Esophagus squamous epithelium (tissue), 4 donors: ENCODE measurements at regions not wholly inside any gene's neighbourhood (a gene's known extent, or its start where the extent isn't known, plus 50 kb on each side); places are given as distances from the start of the nearest gene placed in this dataset.

Source experiments
- POLR2A ChIP-seq, 4 donors: fragments of 450-650 bp; IDR thresholded peaks; one replicate each; pipeline ENCODE4 v1.6.1; 2017; ENCODE audit warnings: antibody characterized with exemption in 4 of 4, mild to moderate bottlenecking in 4 of 4, moderate library complexity in 3 of 4
- TF ChIP-seq, protein P1 (sequence below), 6 experiments: fragments of 450-650 bp in 4 of 6; fragments of 200-600 bp in 2 of 6; sonication (generic) in 2 of 6; IDR thresholded peaks; one replicate each; pipeline ENCODE4 v1.5.1; 2016 to 2019; ENCODE audit warnings: antibody characterized with exemption in 6 of 6, mild to moderate bottlenecking in 4 of 6, moderate library complexity in 4 of 6

GRCh38 chr4:83704786-83705185 is 168.9 kb downstream of the GPAT3 start:
- TF ChIP-seq, protein P1, sequence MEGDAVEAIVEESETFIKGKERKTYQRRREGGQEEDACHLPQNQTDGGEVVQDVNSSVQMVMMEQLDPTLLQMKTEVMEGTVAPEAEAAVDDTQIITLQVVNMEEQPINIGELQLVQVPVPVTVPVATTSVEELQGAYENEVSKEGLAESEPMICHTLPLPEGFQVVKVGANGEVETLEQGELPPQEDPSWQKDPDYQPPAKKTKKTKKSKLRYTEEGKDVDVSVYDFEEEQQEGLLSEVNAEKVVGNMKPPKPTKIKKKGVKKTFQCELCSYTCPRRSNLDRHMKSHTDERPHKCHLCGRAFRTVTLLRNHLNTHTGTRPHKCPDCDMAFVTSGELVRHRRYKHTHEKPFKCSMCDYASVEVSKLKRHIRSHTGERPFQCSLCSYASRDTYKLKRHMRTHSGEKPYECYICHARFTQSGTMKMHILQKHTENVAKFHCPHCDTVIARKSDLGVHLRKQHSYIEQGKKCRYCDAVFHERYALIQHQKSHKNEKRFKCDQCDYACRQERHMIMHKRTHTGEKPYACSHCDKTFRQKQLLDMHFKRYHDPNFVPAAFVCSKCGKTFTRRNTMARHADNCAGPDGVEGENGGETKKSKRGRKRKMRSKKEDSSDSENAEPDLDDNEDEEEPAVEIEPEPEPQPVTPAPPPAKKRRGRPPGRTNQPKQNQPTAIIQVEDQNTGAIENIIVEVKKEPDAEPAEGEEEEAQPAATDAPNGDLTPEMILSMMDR (IDR thresholded peaks at IDR 0.05): no peak
- no peak for TF ChIP-seq POLR2A (IDR thresholded peaks at IDR 0.05)
